H1 (cell line): ENCODE measurements at regions not wholly inside any gene's neighbourhood (a gene's known extent, or its start where the extent isn't known, plus 50 kb on each side); places are given as distances from the start of the nearest gene placed in this dataset.

Experiments used
- CTCF ChIA-PET: fragments of 300-600 bp; sonication (Branson Sonifier 250); formaldehyde crosslinking; loops from one replicate; lab custom pipeline; 2021; ENCODE audit not compliant: partially characterized antibody; lab: Charles Lee
- POLR2A ChIA-PET: fragments of 300-600 bp; sonication (Branson Sonifier 250); formaldehyde crosslinking; loops from one replicate; lab custom pipeline; 2021; ENCODE audit warnings: inconsistent platforms; ENCODE audit not compliant: partially characterized antibody; lab: Charles Lee
- DNase-seq, 2 experiments: peaks; one replicate each; pipeline versions ENCODE4 v3.0.0 to v3.0.0-alpha.2; 2010 to 2022; ENCODE audit warnings: low spot score in 2 of 2, low read depth in 1 of 2, mixed read lengths in 1 of 2
- FAIRE-seq: peaks from 2 replicates; lab custom pipeline; 2011; peaks lifted over from hg19 to GRCh38; lab: Jason Lieb, UNC
- H2AFZ ChIP-seq: 2 replicates; pipeline ENCODE4 v1.8.1; 2012; ENCODE audit warnings: low read length, inconsistent platforms
- H2AK5ac ChIP-seq: 2 replicates; pipeline ENCODE4 v1.6.1; 2013; ENCODE audit warnings: low read depth, low read length
- H2BK120ac ChIP-seq: replicated peaks from 2 replicates; pipeline ENCODE3; 2013; ENCODE audit warnings: low read depth, low read length, inconsistent platforms
- H2BK12ac ChIP-seq: 2 replicates; pipeline ENCODE4 v1.6.1; 2013; ENCODE audit warnings: low read depth, low read length
- H2BK15ac ChIP-seq: 2 replicates; pipeline ENCODE4 v1.6.1; 2013; ENCODE audit warnings: low read length
- H2BK20ac ChIP-seq: 2 replicates; pipeline ENCODE4 v1.6.1; 2013; ENCODE audit warnings: low read length
- H2BK5ac ChIP-seq: 2 replicates; pipeline ENCODE4 v1.6.1; 2013; ENCODE audit warnings: low read depth, low read length
- H3K14ac ChIP-seq: 2 replicates; pipeline ENCODE4 v1.6.1; 2013; ENCODE audit warnings: inconsistent platforms; ENCODE audit not compliant: insufficient read length
- H3K18ac ChIP-seq: 2 replicates; pipeline ENCODE4 v1.6.1; 2013; ENCODE audit warnings: low read length; ENCODE audit errors: extremely low read depth
- H3K23ac ChIP-seq: 2 replicates; pipeline ENCODE4 v1.6.1; 2013; ENCODE audit warnings: inconsistent platforms; ENCODE audit not compliant: insufficient read length
- H3K23me2 ChIP-seq: 2 replicates; pipeline ENCODE4 v1.6.1; 2013; ENCODE audit warnings: low read depth, low read length
- H3K27ac ChIP-seq: 2 replicates; pipeline ENCODE4 v1.6.1; 2011; ENCODE audit warnings: low read depth, low read length, inconsistent platforms
- H3K27me3 ChIP-seq, 4 experiments: replicated peaks in 1 of 4; 1 replicate in 1 of 4; 2 replicates in 3 of 4; pipeline versions ENCODE4 v1.6.1 to v1.8.1; 2011 to 2013; ENCODE audit warnings: low read length in 3 of 4, mild to moderate bottlenecking in 3 of 4, inconsistent platforms in 2 of 4, mixed read lengths in 2 of 4, moderate library complexity in 1 of 4; ENCODE audit not compliant: control insufficient read depth in 3 of 4, insufficient read depth in 3 of 4; ENCODE audit errors: extremely low read depth in 1 of 4
- H3K36me3 ChIP-seq, 4 experiments: 2 replicates each; pipeline versions ENCODE4 v1.6.1 to v1.8.1; 2011 to 2013; ENCODE audit warnings: mild to moderate bottlenecking in 4 of 4, low read length in 3 of 4, moderate library complexity in 2 of 4, control low read depth in 1 of 4, inconsistent platforms in 1 of 4; ENCODE audit not compliant: insufficient read depth in 4 of 4, control insufficient read depth in 2 of 4
- H3K4ac ChIP-seq: replicated peaks from 2 replicates; pipeline ENCODE3; 2013; ENCODE audit warnings: low read length, low read depth, mixed read lengths, inconsistent platforms; ENCODE audit not compliant: insufficient read length
- H3K4me1 ChIP-seq, 4 experiments: replicated peaks in 1 of 4; 1 replicate in 1 of 4; 2 replicates in 3 of 4; pipeline versions ENCODE4 v1.6.1 to v1.8.1; 2011 to 2013; ENCODE audit warnings: low read length in 3 of 4, inconsistent platforms in 2 of 4, mixed read lengths in 1 of 4; ENCODE audit not compliant: insufficient read depth in 4 of 4, control insufficient read depth in 3 of 4
- H3K4me2 ChIP-seq, 2 experiments: 2 replicates each; pipeline versions ENCODE4 v1.6.1 to v1.8.1; 2011 to 2013; ENCODE audit warnings: low read depth in 2 of 2, low read length in 2 of 2, control low read depth in 1 of 2, inconsistent platforms in 1 of 2, mild to moderate bottlenecking in 1 of 2; ENCODE audit not compliant: insufficient read depth in 1 of 2
- H3K4me3 ChIP-seq, 4 experiments: fragments of 200-600, 300-600 bp in 1 of 4; sonication (generic), shearing (Covaris generic), sonication (Bioruptor Twin) in 1 of 4; 2 replicates each; pipeline versions ENCODE4 v1.5.1 to v1.8.1; 2011 to 2016; ENCODE audit warnings: low read length in 4 of 4, low read depth in 3 of 4, control low read depth in 2 of 4, inconsistent platforms in 2 of 4, mild to moderate bottlenecking in 2 of 4, mixed read lengths in 1 of 4, moderate library complexity in 1 of 4; ENCODE audit not compliant: insufficient read depth in 2 of 4; ENCODE audit errors: extremely low read depth in 1 of 4
- H3K56ac ChIP-seq: replicated peaks from 2 replicates; pipeline ENCODE3; 2013; ENCODE audit warnings: low read depth, mild to moderate bottlenecking, mixed read lengths, low read length, inconsistent platforms; ENCODE audit not compliant: insufficient read length
- H3K79me1 ChIP-seq: 2 replicates; pipeline ENCODE4 v1.6.1; 2013; ENCODE audit warnings: low read depth, low read length, control low read depth
- H3K79me2 ChIP-seq, 2 experiments: 2 replicates each; pipeline versions ENCODE4 v1.6.1 to v1.8.1; 2012 to 2013; ENCODE audit warnings: low read length in 2 of 2, mild to moderate bottlenecking in 2 of 2, inconsistent platforms in 1 of 2; ENCODE audit not compliant: insufficient read depth in 2 of 2, control insufficient read depth in 1 of 2
- H3K9ac ChIP-seq, 4 experiments: replicated peaks in 1 of 4; 1 replicate in 1 of 4; 2 replicates in 3 of 4; pipeline versions ENCODE4 v1.6.1 to v1.8.1; 2011 to 2013; ENCODE audit warnings: low read depth in 3 of 4, low read length in 3 of 4, control low read depth in 2 of 4, mild to moderate bottlenecking in 2 of 4, moderate library complexity in 2 of 4, inconsistent platforms in 1 of 4; ENCODE audit errors: extremely low read depth in 1 of 4
- H3K9me3 ChIP-seq, 2 experiments: 2 replicates each; pipeline versions ENCODE4 v1.6.1 to v1.8.1; 2012 to 2013; ENCODE audit warnings: mild to moderate bottlenecking in 2 of 2, moderate library complexity in 2 of 2, control low read depth in 1 of 2, inconsistent platforms in 1 of 2, low read depth in 1 of 2, low read length in 1 of 2, mixed read lengths in 1 of 2; ENCODE audit not compliant: insufficient read depth in 2 of 2
- H4K20me1 ChIP-seq, 2 experiments: replicated peaks in 1 of 2; 2 replicates each; pipeline versions ENCODE3 to v1.8.1; 2011 to 2013; ENCODE audit warnings: inconsistent platforms in 2 of 2, low read length in 2 of 2, mild to moderate bottlenecking in 1 of 2; ENCODE audit not compliant: insufficient read depth in 2 of 2, control insufficient read depth in 1 of 2
- H4K5ac ChIP-seq: 2 replicates; pipeline ENCODE4 v1.6.1; 2013; ENCODE audit warnings: low read length, low read depth, mixed read lengths, inconsistent platforms; ENCODE audit not compliant: insufficient read length
- H4K8ac ChIP-seq: 2 replicates; pipeline ENCODE4 v1.8.0; 2013; ENCODE audit warnings: mild to moderate bottlenecking, moderate library complexity, low read length, inconsistent platforms; ENCODE audit not compliant: insufficient read depth; ENCODE audit errors: extremely low read depth
- H4K91ac ChIP-seq: replicated peaks from 2 replicates; pipeline ENCODE3; 2013; ENCODE audit warnings: low read length, mixed read lengths, inconsistent platforms; ENCODE audit not compliant: insufficient read length
- KDM4A ChIP-seq: IDR thresholded peaks from one replicate; pipeline ENCODE4 v1.7.1; 2012; ENCODE audit warnings: low read depth, mild to moderate bottlenecking, moderate library complexity, low read length, inconsistent platforms; ENCODE audit not compliant: severe bottlenecking
- NRF1 ChIP-seq: IDR thresholded peaks from 2 replicates; pipeline ENCODE4 v1.6.1; 2011; ENCODE audit warnings: mild to moderate bottlenecking, low read depth, low read length, improper control_type of control experiment
- RFX5 ChIP-seq: IDR thresholded peaks from 2 replicates; pipeline ENCODE4 v1.6.1; 2011; ENCODE audit warnings: low read depth, low read length, improper control_type of control experiment, borderline replicate concordance
- SAP30 ChIP-seq: fragments of 300-600 bp; sonication (generic); IDR thresholded peaks from 2 replicates; pipeline ENCODE4 v1.7.1; 2012; ENCODE audit warnings: low read length, moderate library complexity, mild to moderate bottlenecking, inconsistent platforms; ENCODE audit not compliant: insufficient read depth, insufficient replicate concordance
- TAF7 ChIP-seq: optimal IDR thresholded peaks from 2 replicates; pipeline ENCODE3; 2011; ENCODE audit warnings: low read depth, mild to moderate bottlenecking, inconsistent platforms, low read length, moderate library complexity, borderline replicate concordance
- WGBS, 2 experiments: shearing (Covaris generic) in 1 of 2; methylation state at CpG; one replicate each; pipeline versions ENCODE4 v1.1.6 to v1.1.7; 2013 to 2015; ENCODE audit warnings: low lambda C conversion rate in 2 of 2, mixed read lengths in 2 of 2, inconsistent platforms in 1 of 2, low coverage in 1 of 2, missing lambda C conversion rate in 1 of 2; ENCODE audit not compliant: insufficient replicate concordance in 2 of 2, insufficient coverage in 1 of 2, insufficient read length in 1 of 2; ENCODE audit errors: extremely low coverage in 1 of 2, missing lambda C conversion rate in 1 of 2; 5-methylcytosine and 5-hydroxymethylcytosine counted together

- H3K4me1 ChIP-seq: no peaks in the 10 kb centered on the region
- no peaks in the 10 kb centered on the region for H4K20me1 ChIP-seq
- H2AK5ac ChIP-seq: no peak overlapping the region
- TF ChIP-seq SAP30 (no peak), KDM4A (no peak), TAF7 (no peak), NRF1 (no peak), RFX5 (no peak)
- TF ChIP-seq, all 59 proteins: peak for 0
- Histone ChIP-seq H3K79me2 (no peaks in the 10 kb centered on the region), H2BK12ac (no peak overlapping the region), H3K18ac (no peak overlapping the region), H3K27me3 (no peaks in the 10 kb centered on the region), H2BK120ac (no peak overlapping the region), H3K9me3 (peaks cover 0 to 5% of the 10 kb centered on the region in 2 experiments; a peak in 2 of 4 replicates), H3K9ac (no peak overlapping the region), H3K36me3 (no peaks in the 10 kb centered on the region), H3K14ac (no peak overlapping the region), H2BK15ac (no peak overlapping the region), H2AFZ (no peak overlapping the region), H3K56ac (no peak overlapping the region), H3K79me1 (no peaks in the 10 kb centered on the region), H2BK5ac (no peak overlapping the region), H3K23me2 (no peaks in the 10 kb centered on the region), H3K4me3 (no peak overlapping the region), H3K4me2 (no peak overlapping the region), H4K5ac (no peak overlapping the region), H4K91ac (no peak overlapping the region), H2BK20ac (no peak overlapping the region), H4K8ac (no peak overlapping the region), H3K27ac (no peak overlapping the region), H3K4ac (no peak overlapping the region), H3K23ac (no peak overlapping the region)
- ChIA-PET POLR2A (no interaction called here), CTCF (no interaction called here)
- WGBS, 2 experiments: 86% methylated on average over 1 of the region's 1 CpG; no CpG with 5 or more reads in 1 of the 2 experiments
- FAIRE-seq (no peak), DNase-seq (no peak)
Measured at GRCh38 chr11:42138454-42138853, 679.0 kb upstream of the LRRC4C start.
